ENCODE measurements at regions not wholly inside any gene's neighbourhood (a gene's known extent, or its start where the extent isn't known, plus 50 kb on each side); places are given as distances from the start of the nearest gene placed in this dataset.
"Not testable (repeated sequence)": the region's sequence is repeated elsewhere in the genome, so short reads cannot be mapped to it uniquely, and the experiment has no call there.

GRCh38 chr16:59514651-59515050, 780.5 kb upstream of the GOT2 start:
- DNase-seq (ENCODE audit: insufficient read length) (no peak), FAIRE-seq (no peak)
- TF ChIP-seq TAF1 (IDR thresholded peaks at IDR 0.05; ENCODE audit: borderline replicate concordance, low read depth, low read length) (no peak), POLR2A (IDR thresholded peaks at IDR 0.05; ENCODE audit: low read depth, low read length) (no peak), POLR2AphosphoS5 (IDR thresholded peaks at IDR 0.05; ENCODE audit: low read depth, low read length) (no peak)

DNA sequence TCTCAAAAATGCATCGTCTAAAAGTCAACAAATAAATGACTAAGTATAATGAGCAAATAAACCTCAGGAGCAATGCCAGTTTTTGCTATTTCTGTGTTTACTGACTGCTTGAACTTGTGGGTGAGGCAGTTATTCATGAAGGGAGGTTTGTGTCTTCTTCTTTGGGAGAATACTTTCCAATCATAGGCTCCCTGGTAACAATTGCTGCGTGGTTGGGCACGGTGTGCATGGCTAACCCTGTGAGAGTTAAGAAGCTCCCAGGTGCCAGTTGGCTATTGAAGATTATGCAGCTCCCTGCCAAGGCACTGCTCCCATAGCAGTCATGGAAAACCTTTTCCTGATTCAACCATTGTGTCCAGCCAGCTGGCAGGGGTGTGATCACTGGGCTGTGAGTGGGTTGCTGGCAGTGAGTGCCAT, 775.9 kb upstream of the GOT2 start:
- TF ChIP-seq POLR2A (IDR thresholded peaks at IDR 0.05; ENCODE audit: low read depth, low read length) (no peak), TAF1 (IDR thresholded peaks at IDR 0.05; ENCODE audit: borderline replicate concordance, low read depth, low read length) (no peak)

DNA sequence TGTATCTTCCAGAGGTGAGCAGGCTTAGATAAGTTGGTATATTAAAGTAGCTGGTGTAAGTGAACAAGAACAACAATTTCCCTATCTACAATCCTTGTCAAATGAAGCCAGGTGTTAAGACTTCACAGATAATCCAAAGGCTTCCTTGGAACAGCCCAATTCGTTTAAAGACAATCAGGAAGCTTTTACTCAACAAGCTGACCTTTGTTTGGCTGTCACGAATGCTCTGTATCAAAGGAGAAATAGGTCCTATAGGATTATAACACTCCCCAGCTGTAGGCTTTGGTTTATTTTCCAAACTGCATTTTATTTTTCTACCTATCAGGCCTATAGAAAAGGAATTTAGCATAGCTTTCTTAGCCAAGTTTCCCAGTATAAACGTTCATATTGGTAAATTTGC, 766.5 kb upstream of the GOT2 start:
- TF ChIP-seq POLR2AphosphoS5 (IDR thresholded peaks at IDR 0.05; ENCODE audit: low read depth, low read length) = no peak
- no peak for TF ChIP-seq POLR2A (IDR thresholded peaks at IDR 0.05; ENCODE audit: low read depth, low read length)
- TF ChIP-seq TAF1 (IDR thresholded peaks at IDR 0.05; ENCODE audit: borderline replicate concordance, low read depth, low read length) = no peak
- no peak for FAIRE-seq
- no peak for DNase-seq (ENCODE audit: insufficient read length)

More for the DNA sequence above, 775.9 kb upstream of the GOT2 start:
- FAIRE-seq (no peak), DNase-seq (ENCODE audit: insufficient read length) (no peak)

DNA sequence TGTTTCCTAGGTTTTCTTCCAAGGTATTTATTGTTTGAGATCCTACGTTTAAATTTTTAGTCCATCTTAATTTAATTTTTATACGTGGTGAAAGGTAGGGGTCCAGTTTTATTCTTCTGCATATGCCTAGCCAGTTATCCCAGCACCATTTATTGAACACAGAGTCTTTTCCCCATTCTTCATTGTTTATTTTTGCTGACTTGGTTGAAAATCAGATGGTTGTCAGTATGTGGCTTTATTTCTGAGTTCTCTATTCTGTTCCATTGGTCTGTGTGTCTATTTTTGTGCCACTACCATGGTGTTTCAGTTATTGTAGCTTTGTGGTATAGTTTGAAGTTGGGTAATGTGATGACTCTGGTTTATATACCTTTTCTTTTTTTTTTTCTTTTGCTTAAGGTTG, 753.0 kb upstream of the GOT2 start:
- TF ChIP-seq POLR2AphosphoS5 (IDR thresholded peaks at IDR 0.05; ENCODE audit: low read depth, low read length) = no peak
- TF ChIP-seq TAF1 (IDR thresholded peaks at IDR 0.05; ENCODE audit: borderline replicate concordance, low read depth, low read length) = no peak
- no peak for TF ChIP-seq POLR2A (IDR thresholded peaks at IDR 0.05; ENCODE audit: low read depth, low read length)
- DNase-seq (ENCODE audit: insufficient read length) = no peak
- no peak for FAIRE-seq

DNA sequence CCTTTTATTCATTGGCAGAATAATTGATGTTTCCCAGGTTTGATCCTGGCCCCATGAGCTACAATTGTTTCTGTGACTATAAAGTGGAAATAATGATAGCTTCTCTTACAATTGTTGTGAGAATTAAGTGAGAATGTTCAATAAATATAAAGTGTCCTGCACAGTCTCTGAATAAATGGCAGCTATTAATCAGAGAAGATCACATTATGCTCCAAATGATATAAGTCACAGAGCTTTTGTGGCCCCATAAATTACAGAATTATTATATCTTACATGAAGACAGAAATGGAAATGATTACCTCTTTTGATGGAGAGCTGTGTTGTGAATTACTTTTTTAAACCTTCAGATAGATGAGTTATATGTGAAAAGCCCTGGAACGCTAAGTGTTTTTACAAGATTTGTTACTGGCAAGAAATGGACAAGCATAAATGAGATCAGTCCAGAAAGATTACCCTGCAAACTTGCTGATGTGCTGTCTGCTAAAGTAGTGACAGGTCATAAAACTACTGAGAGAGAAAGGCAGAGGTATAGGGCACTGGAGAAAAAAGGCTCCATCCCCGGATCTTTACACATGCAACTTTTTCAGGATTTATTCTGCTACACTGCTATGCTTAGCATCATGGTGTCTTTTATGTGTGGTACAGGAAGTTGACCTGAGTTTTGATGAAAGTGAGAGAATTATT, 750.9 kb upstream of the GOT2 start:
- DNase-seq (ENCODE audit: insufficient read length) (no peak), FAIRE-seq (no peak)
- no peak for TF ChIP-seq TAF1 (IDR thresholded peaks at IDR 0.05; ENCODE audit: borderline replicate concordance, low read depth, low read length)
- no peak for TF ChIP-seq POLR2A (IDR thresholded peaks at IDR 0.05; ENCODE audit: low read depth, low read length)
- TF ChIP-seq POLR2AphosphoS5 (IDR thresholded peaks at IDR 0.05; ENCODE audit: low read depth, low read length) = no peak

GRCh38 chr16:59478838-59479237, 744.7 kb upstream of the GOT2 start:
- TF ChIP-seq POLR2A (IDR thresholded peaks at IDR 0.05; ENCODE audit: low read depth, low read length) (no peak), POLR2AphosphoS5 (IDR thresholded peaks at IDR 0.05; ENCODE audit: low read depth, low read length) (no peak), TAF1 (IDR thresholded peaks at IDR 0.05; ENCODE audit: borderline replicate concordance, low read depth, low read length) (no peak)
- DNase-seq (ENCODE audit: insufficient read length) = no peak
- no peak for FAIRE-seq

DNA sequence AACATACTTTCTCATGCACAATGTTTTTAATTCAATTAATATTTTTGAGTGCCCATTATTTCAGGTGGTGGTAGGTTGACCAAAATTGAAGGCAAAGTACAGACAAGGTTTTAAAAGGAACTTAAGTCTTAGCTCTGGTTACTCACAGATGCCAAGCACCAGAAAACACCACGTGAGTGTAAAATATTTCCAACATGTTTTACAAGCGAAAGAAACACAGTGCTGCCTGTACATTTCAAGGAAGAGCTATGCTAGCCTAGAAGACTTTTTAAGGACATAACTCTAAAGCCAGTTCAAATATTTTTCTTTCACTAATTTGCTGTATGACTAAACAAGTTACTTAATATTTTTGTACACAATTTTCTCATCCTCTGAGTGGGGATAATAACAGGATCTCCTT, 736.4 kb upstream of the GOT2 start:
- TF ChIP-seq POLR2AphosphoS5 (IDR thresholded peaks at IDR 0.05; ENCODE audit: low read depth, low read length) = no peak
- TF ChIP-seq POLR2A (IDR thresholded peaks at IDR 0.05; ENCODE audit: low read depth, low read length) = no peak
- TF ChIP-seq TAF1 (IDR thresholded peaks at IDR 0.05; ENCODE audit: borderline replicate concordance, low read depth, low read length) = no peak
- no peak for DNase-seq (ENCODE audit: insufficient read length)
- no peak for FAIRE-seq

DNA sequence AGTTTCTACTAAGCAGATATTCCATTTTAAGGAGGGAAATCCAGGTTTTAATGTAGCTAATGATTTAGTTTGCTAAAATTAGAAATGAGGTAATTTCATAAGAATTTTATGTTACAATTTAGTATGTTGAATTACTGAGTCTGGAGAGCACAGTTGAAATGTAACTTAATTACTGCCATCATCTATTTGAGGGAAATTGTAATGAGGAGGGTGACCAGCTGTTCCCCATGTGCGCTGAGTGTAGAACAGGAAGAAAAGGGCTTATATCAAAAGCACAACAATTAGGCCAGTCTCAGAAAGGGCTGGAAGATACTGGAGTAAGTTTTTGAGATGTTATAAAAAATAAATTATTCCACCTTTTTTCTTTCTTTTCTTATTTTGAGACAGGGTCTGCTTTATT, 735.1 kb upstream of the GOT2 start:
- TF ChIP-seq POLR2A (IDR thresholded peaks at IDR 0.05; ENCODE audit: low read depth, low read length) = no peak
- TF ChIP-seq POLR2AphosphoS5 (IDR thresholded peaks at IDR 0.05; ENCODE audit: low read depth, low read length) = no peak
- TF ChIP-seq TAF1 (IDR thresholded peaks at IDR 0.05; ENCODE audit: borderline replicate concordance, low read depth, low read length) = no peak
- DNase-seq (ENCODE audit: insufficient read length) (no peak), FAIRE-seq (no peak)

GRCh38 chr16:59463776-59464175, 729.7 kb upstream of the GOT2 start:
- TF ChIP-seq TAF1 (IDR thresholded peaks at IDR 0.05; ENCODE audit: borderline replicate concordance, low read depth, low read length) (no peak), POLR2AphosphoS5 (IDR thresholded peaks at IDR 0.05; ENCODE audit: low read depth, low read length) (no peak), POLR2A (IDR thresholded peaks at IDR 0.05; ENCODE audit: low read depth, low read length) (no peak)
- no peak for DNase-seq (ENCODE audit: insufficient read length)
- FAIRE-seq = no peak

GRCh38 chr16:59459806-59460205, 725.7 kb upstream of the GOT2 start:
- FAIRE-seq (no peak), DNase-seq (ENCODE audit: insufficient read length) (no peak)
- TF ChIP-seq POLR2A (IDR thresholded peaks at IDR 0.05; ENCODE audit: low read depth, low read length) = no peak
- TF ChIP-seq TAF1 (IDR thresholded peaks at IDR 0.05; ENCODE audit: borderline replicate concordance, low read depth, low read length) = no peak
- TF ChIP-seq POLR2AphosphoS5 (IDR thresholded peaks at IDR 0.05; ENCODE audit: low read depth, low read length) = no peak

DNA sequence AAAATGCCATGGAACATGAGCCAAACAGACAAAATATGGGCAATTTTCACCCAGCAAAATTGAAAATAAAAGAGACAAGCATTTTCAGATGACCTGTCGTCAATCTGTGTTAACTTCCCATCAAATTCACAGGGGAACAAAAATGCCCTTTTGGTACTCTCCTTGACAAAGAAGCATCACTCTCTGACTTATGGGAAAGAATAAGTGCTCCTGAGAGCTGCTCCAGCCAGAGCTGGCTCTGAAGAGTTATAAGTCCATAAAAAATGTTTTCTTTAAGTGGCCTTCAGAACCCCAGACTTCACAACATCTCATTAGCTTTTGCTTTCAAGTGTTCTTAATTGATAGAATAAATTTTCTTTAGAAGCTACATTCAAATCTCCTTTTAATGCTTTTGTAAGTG, 721.4 kb upstream of the GOT2 start:
- FAIRE-seq (no peak), DNase-seq (ENCODE audit: insufficient read length) (no peak)
- TF ChIP-seq POLR2AphosphoS5 (IDR thresholded peaks at IDR 0.05; ENCODE audit: low read depth, low read length) (no peak), POLR2A (IDR thresholded peaks at IDR 0.05; ENCODE audit: low read depth, low read length) (no peak), TAF1 (IDR thresholded peaks at IDR 0.05; ENCODE audit: borderline replicate concordance, low read depth, low read length) (no peak)

DNA sequence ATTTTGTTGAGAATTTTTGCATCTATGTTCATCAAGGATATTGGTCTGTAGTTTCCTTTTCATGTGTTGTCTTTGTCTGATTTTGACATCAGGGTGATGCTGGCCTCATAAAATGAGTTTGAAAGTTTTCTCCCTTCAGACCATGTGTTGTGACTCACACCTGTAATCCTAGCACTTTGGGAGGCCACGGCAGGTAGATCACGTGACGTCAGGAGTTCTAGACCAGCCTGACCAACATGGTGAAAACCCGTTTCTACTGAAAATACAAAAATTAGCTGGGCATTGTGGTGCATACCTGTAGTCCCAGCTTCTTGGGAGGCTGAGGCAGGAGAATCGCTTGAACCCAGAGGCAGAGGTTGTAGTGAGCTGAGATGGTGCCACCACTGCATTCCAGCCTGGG, 716.4 kb upstream of the GOT2 start:
- not testable (repeated sequence) for FAIRE-seq; DNase-seq (ENCODE audit: insufficient read length)

DNA sequence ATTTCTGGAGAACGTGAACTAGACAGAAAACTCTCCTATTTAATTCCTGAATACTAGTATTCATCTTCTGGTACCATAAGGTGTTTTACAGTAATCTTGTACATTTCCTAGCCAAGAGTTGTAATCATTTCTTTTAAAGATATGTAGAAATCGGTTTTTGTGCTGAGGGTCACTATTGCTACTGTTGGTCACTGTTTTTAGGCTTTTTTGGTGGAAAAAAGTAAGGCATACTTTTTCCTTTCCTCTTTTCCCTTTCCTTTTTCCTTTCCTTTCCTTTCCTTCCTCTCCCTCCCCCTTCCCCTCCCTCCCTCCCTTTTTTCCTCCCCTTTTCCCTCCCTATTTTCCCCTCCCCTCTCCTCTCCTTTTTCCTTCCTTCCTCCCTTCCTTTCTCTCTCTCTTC, 706.4 kb upstream of the GOT2 start:
- DNase-seq (ENCODE audit: insufficient read length) (no peak), FAIRE-seq (no peak)
- TF ChIP-seq POLR2AphosphoS5 (IDR thresholded peaks at IDR 0.05; ENCODE audit: low read depth, low read length) = no peak

Measured in GM12892 (cell line).